Fibroblast of lung (primary cell): ENCODE measurements at regions not wholly inside any gene's neighbourhood (a gene's known extent, or its start where the extent isn't known, plus 50 kb on each side); places are given as distances from the start of the nearest gene placed in this dataset.

Experiments
- DNase-seq, 2 donors: peaks; one replicate each; pipeline versions ENCODE4 v3.0.0 to v3.0.0-alpha.2; 2010; ENCODE audit warnings: low read depth in 2 of 2
- H2AFZ ChIP-seq: 2 replicates; pipeline ENCODE4 v1.5.1; 2012; ENCODE audit warnings: low read length, control low read depth, inconsistent platforms
- H3K27ac ChIP-seq: 2 replicates; pipeline ENCODE4 v1.5.1; 2011; ENCODE audit warnings: low read length, control low read depth; ENCODE audit not compliant: insufficient read depth
- H3K27me3 ChIP-seq: 2 replicates; pipeline ENCODE4 v1.5.1; 2011; ENCODE audit warnings: mild to moderate bottlenecking, low read length; ENCODE audit not compliant: control insufficient read depth, insufficient read depth
- H3K36me3 ChIP-seq: 2 replicates; pipeline ENCODE4 v1.5.1; 2011; ENCODE audit warnings: low read length; ENCODE audit not compliant: control insufficient read depth, insufficient read depth
- H3K4me1 ChIP-seq: 2 replicates; pipeline ENCODE4 v1.5.1; 2011; ENCODE audit warnings: low read length; ENCODE audit not compliant: control insufficient read depth, insufficient read depth; ENCODE audit errors: extremely low read depth
- H3K4me2 ChIP-seq: 2 replicates; pipeline ENCODE4 v1.5.1; 2011; ENCODE audit warnings: low read length, control low read depth; ENCODE audit not compliant: insufficient read depth; ENCODE audit errors: extremely low read depth
- H3K4me3 ChIP-seq, 4 experiments: fragments of 200-600 bp in 1 of 4; sonication (generic) in 1 of 4; replicated peaks in 1 of 4; 2 replicates each; pipeline ENCODE4 v1.5.1; 2011 to 2016; ENCODE audit warnings: low read length in 4 of 4, low read depth in 3 of 4, mild to moderate bottlenecking in 3 of 4, control low read depth in 2 of 4, inconsistent platforms in 1 of 4, mixed read lengths in 1 of 4; ENCODE audit not compliant: insufficient read depth in 1 of 4; ENCODE audit errors: control extremely low read depth in 1 of 4
- H3K79me2 ChIP-seq: 2 replicates; pipeline ENCODE4 v1.5.1; 2012; ENCODE audit warnings: mild to moderate bottlenecking, low read length, inconsistent platforms; ENCODE audit not compliant: control insufficient read depth, insufficient read depth
- H3K9ac ChIP-seq: 2 replicates; pipeline ENCODE4 v1.5.1; 2011; ENCODE audit warnings: mild to moderate bottlenecking, low read length, control low read depth; ENCODE audit not compliant: insufficient read depth
- H3K9me3 ChIP-seq: 2 replicates; pipeline ENCODE4 v1.5.1; 2012; ENCODE audit warnings: low read depth, low read length; ENCODE audit not compliant: control insufficient read depth, insufficient read depth
- H4K20me1 ChIP-seq: 2 replicates; pipeline ENCODE4 v1.5.1; 2011; ENCODE audit warnings: low read length; ENCODE audit not compliant: control insufficient read depth, insufficient read depth; ENCODE audit errors: extremely low read depth
- CTCF ChIP-seq, 2 donors: IDR thresholded peaks in 1 of 2; conservative IDR thresholded peaks in 1 of 2; 1 replicate in 1 of 2; 2 replicates in 1 of 2; pipeline ENCODE4 v1.5.1; 2011 to 2012; ENCODE audit warnings: low read length in 2 of 2, control low read depth in 1 of 2, inconsistent platforms in 1 of 2, low read depth in 1 of 2, mild to moderate bottlenecking in 1 of 2
- EZH2 ChIP-seq: IDR thresholded peaks from 2 replicates; pipeline ENCODE4 v1.5.1; 2012; ENCODE audit warnings: low read length, control low read depth, mild to moderate bottlenecking; ENCODE audit errors: missing control alignments

DNA sequence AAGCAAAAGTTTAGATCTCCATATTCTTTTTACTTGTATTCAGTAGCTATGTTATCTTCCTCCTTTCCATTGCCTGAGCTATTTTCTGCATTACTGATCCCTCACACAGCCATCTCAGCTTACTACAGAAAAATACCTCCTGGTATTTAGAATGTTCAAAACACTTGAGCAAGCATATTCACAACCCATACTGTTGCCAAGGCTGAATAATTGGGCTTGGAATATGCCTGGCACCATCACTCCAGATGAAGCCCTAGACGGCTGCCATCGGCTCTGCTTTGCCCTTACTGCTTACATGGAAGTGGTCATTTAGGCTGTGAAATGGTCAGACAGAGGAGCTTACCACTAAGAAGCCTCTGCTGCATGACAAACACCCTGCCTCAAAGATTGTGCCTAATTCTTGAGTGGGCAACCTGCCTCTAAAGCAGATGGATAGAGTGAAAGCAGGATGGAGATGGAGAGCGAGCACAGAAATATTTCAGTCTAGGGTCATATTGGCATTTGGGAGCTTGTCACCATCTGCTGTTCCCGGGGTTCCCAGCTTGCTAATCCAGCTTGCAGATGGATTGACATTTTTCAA lies 92.5 kb upstream of the TAS2R1 start:
- no peaks in the 10 kb centered on the region for H3K9me3 ChIP-seq
- H3K36me3 ChIP-seq: no peaks in the 10 kb centered on the region
- no peaks in the 10 kb centered on the region for H3K27me3 ChIP-seq
- H4K20me1 ChIP-seq: no peaks in the 10 kb centered on the region
- H3K4me1 ChIP-seq: no peaks in the 10 kb centered on the region
- H3K4me3 ChIP-seq: no peak overlapping the region
- H3K4me2 ChIP-seq: no peak overlapping the region
- TF ChIP-seq EZH2 (no peak), CTCF (conservative IDR thresholded peaks at IDR 0.05 in 1 of 2, IDR thresholded peaks at IDR 0.05 in 1 of 2; ENCODE audit: low read depth in 1 of 2, low read length in 2 of 2) (no peak)
- H2AFZ ChIP-seq: no peak overlapping the region
- no peaks in the 10 kb centered on the region for H3K79me2 ChIP-seq
- no peak overlapping the region for H3K9ac ChIP-seq
- DNase-seq: no peak
- H3K27ac ChIP-seq: no peak overlapping the region

DNA sequence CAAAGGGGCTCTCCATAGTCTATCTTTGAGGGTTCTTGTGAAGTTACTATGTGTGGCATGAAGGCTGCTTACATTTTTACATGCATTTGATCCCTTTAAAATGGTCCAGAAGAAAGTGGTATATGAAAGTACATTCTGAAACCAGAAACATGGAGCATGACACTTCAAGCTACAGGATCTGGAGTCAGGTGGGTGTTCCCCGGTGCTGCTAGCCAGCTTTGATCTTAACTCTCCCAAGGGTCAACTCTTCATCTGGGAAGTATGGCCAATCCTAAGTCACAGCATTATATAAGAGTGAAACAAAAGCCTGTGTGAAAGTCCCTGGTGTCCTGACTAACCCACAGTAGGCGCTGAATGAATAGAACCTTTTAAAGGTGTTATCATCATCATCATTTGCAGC lies 91.0 kb upstream of the TAS2R1 start:
- H3K9ac ChIP-seq: no peak overlapping the region
- no peaks in the 10 kb centered on the region for H3K9me3 ChIP-seq
- H3K36me3 ChIP-seq: no peaks in the 10 kb centered on the region
- TF ChIP-seq CTCF (conservative IDR thresholded peaks at IDR 0.05 in 1 of 2, IDR thresholded peaks at IDR 0.05 in 1 of 2; ENCODE audit: low read depth in 1 of 2, low read length in 2 of 2): no peak
- no peak for TF ChIP-seq EZH2
- H3K4me2 ChIP-seq: no peak overlapping the region
- H3K4me1 ChIP-seq: peaks cover 7% of the 10 kb centered on the region
- no peaks in the 10 kb centered on the region for H3K79me2 ChIP-seq
- H4K20me1 ChIP-seq: no peaks in the 10 kb centered on the region
- no peak overlapping the region for H2AFZ ChIP-seq
- H3K27me3 ChIP-seq: no peaks in the 10 kb centered on the region
- DNase-seq: no peak
- H3K4me3 ChIP-seq: no peak overlapping the region
- no peak overlapping the region for H3K27ac ChIP-seq

DNA sequence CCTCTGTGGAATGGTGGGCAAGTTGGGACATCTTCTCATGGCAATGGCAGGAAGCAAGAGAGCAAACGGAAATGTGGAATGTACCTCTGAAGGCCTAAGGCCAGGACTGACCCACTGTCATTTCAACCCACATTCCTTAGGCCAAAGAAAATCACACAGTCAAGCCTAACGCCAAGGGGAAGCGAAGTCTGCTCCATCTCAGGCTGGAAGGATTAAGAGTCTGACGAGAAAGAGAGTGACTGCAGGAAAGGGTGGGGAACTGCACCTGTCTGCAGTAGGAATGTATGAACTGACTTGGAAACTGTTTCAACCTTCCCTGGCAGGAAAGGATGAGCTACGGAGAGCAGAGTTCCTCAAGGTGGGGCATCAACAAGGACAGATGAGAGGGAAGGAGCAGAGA lies 90.2 kb upstream of the TAS2R1 start:
- Histone ChIP-seq H3K9me3 (no peaks in the 10 kb centered on the region), H3K4me3 (no peak overlapping the region), H3K9ac (no peak overlapping the region), H2AFZ (no peak overlapping the region), H3K4me1 (peaks cover 12% of the 10 kb centered on the region), H3K4me2 (no peak overlapping the region), H3K36me3 (no peaks in the 10 kb centered on the region), H3K27ac (no peak overlapping the region), H4K20me1 (no peaks in the 10 kb centered on the region), H3K27me3 (no peaks in the 10 kb centered on the region), H3K79me2 (no peaks in the 10 kb centered on the region)
- no peak for DNase-seq
- TF ChIP-seq EZH2: no peak
- TF ChIP-seq CTCF (conservative IDR thresholded peaks at IDR 0.05 in 1 of 2, IDR thresholded peaks at IDR 0.05 in 1 of 2; ENCODE audit: low read depth in 1 of 2, low read length in 2 of 2): no peak
